Omental fat pad (tissue), 3 donors: ENCODE measurements at regions not wholly inside any gene's neighbourhood (a gene's known extent, or its start where the extent isn't known, plus 50 kb on each side); places are given as distances from the start of the nearest gene placed in this dataset.

Source experiments
- ATAC-seq: fragments of 150-250 bp; one replicate; pipeline ENCODE4 v1.9.1; 2016; ENCODE audit warnings: mild to moderate bottlenecking, moderate library complexity; ENCODE audit not compliant: low FRiP score
- DNase-seq: peaks from one replicate; pipeline ENCODE4 v3.0.0-alpha.2; 2019; ENCODE audit warnings: low spot score
- TF ChIP-seq, protein P1 (sequence below), 3 donors: fragments of 450-650 bp; IDR thresholded peaks; one replicate each; pipeline ENCODE4 v1.5.1; 2016 to 2017; ENCODE audit warnings: antibody characterized with exemption in 3 of 3, mild to moderate bottlenecking in 3 of 3, moderate library complexity in 2 of 3

GRCh38 chr3:27653803-27654558 lies 68.1 kb downstream of the EOMES start:
- DNase-seq, result no peak
- no peak for ATAC-seq
- TF ChIP-seq, protein P1, sequence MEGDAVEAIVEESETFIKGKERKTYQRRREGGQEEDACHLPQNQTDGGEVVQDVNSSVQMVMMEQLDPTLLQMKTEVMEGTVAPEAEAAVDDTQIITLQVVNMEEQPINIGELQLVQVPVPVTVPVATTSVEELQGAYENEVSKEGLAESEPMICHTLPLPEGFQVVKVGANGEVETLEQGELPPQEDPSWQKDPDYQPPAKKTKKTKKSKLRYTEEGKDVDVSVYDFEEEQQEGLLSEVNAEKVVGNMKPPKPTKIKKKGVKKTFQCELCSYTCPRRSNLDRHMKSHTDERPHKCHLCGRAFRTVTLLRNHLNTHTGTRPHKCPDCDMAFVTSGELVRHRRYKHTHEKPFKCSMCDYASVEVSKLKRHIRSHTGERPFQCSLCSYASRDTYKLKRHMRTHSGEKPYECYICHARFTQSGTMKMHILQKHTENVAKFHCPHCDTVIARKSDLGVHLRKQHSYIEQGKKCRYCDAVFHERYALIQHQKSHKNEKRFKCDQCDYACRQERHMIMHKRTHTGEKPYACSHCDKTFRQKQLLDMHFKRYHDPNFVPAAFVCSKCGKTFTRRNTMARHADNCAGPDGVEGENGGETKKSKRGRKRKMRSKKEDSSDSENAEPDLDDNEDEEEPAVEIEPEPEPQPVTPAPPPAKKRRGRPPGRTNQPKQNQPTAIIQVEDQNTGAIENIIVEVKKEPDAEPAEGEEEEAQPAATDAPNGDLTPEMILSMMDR (IDR thresholded peaks at IDR 0.05), result no peak

DNA sequence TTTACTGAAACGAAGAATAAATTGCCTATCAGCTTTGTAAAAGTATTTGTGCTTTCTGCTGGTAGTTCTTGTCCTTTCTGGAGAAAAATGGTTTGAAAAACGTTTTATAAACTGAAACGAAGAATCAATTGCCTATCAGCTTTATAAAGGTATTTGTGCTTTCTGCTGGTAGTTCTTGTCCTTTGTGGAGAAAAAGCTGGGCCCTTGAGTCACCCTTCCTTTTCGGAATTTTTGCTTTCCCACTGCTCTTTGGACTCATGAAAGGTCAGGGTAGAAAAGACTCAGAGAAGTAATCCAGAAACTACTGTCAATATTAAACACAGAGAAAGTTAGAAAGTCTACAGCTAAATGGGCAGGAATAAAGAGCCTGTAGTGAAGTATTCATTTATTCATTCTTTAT lies 72.8 kb downstream of the EOMES start:
- ATAC-seq (no peak), DNase-seq (no peak)
- TF ChIP-seq, protein P1 (IDR thresholded peaks at IDR 0.05), result no peak

- no peak for ATAC-seq
- DNase-seq, result no peak
- TF ChIP-seq, protein P1 (IDR thresholded peaks at IDR 0.05), result no peak
These were observed 75.2 kb downstream of the EOMES start for GRCh38 chr3:27646896-27647295.

DNA sequence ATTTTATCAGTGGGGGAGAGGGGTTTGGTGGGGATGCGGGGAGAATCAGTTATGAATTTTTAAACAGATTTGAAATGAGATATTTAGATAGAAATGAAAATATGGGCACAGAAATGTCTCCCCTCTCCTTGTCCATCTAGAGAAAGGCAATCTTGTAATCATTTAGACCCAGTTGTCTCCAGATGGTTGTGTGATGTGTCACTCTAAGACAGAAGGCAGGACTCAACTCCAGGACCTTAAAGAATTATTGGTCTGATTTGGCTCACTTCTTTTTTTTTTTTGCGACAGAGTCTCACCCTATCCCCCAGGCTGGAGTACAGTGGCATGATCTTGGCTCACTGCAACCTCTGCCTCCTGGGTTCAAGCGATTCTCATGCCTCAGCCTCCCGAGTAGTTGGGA lies 77.2 kb downstream of the EOMES start:
- DNase-seq (no peak), ATAC-seq (no peak)
- TF ChIP-seq, protein P1 (IDR thresholded peaks at IDR 0.05), result no peak

- DNase-seq (no peak), ATAC-seq (no peak)
- TF ChIP-seq, protein P1 (IDR thresholded peaks at IDR 0.05), result no peak
These were observed 78.8 kb downstream of the EOMES start for GRCh38 chr3:27643355-27643754.

DNA sequence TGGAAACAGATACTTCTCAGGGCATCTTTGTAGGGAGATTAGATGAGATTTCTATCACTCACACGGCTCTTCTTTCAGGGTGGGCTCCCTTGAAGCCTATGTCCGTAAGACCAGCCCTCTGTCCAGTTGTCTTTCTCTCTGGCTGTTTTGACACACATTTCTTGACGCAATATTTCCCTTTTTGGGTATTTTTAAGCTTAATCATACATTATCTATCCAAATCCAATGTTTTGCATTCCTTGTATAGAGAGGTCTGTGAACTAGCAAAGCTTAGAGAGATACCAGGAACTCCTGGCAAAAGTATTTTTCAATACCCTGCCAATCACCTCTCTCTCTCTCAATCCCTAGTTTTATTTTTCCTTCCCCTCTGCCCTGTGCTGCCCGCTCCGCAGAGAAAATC lies 79.3 kb downstream of the EOMES start:
- no peak for ATAC-seq
- TF ChIP-seq, protein P1 (IDR thresholded peaks at IDR 0.05), result no peak

DNA sequence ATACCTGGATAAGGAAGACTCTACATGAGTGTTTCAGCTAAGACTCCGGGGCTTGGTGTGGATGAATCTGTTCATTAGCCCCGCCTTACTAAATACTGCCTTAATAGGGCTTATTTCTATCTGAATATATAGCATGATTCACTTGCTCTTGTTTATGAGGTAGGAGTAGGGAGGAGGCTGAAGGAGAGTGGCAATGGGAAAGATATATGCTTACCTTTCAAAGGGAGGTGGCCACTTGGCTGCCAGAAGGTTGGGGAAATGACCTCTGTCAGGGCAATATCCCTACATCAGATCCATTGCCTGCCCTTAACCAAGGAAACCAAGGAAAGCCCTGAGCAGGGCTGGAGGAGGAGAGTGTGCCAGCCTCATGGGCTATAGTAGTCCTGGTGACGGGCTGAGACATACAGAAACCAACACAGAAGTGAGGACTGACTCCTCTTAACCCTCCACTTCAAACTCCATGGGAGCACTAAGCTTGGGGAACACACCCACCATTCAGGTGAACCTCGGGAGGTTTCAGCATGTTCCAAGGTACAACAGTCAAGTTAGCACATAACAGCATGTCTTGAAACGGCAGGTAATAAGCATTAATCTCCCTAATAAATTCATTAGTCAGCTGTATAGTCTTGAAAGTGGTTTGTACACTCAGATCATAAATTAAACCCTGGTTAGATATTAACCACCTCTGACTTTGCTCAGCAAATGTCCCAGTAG lies 80.1 kb downstream of the EOMES start:
- no peak for ATAC-seq
- TF ChIP-seq, protein P1 (IDR thresholded peaks at IDR 0.05), result no peak
- DNase-seq, result no peak

More for the DNA sequence above, 79.3 kb downstream of the EOMES start:
- no peak for DNase-seq
